K562 (cell line): ENCODE measurements at regions not wholly inside any gene's neighbourhood (a gene's known extent, or its start where the extent isn't known, plus 50 kb on each side); places are given as distances from the start of the nearest gene placed in this dataset.

ENCODE experiments used
- ATAC-seq: fragments of 200-7000 bp; cut with Tn5 transposase; 3 replicates; pipeline ENCODE4 v1.9.1; 2020; ENCODE audit warnings: moderate library complexity
- BruUV-seq: library from RNA; stranded (reverse); fragments of 400-500 nt; replicated peaks from 2 replicates; lab custom pipeline; 2021; lab: Mats Ljungman, UMichigan
- CTCF ChIA-PET: fragments of 300-600 bp; formaldehyde crosslinking; extraction: SDS; loops from one replicate; lab custom pipeline; 2021; ENCODE audit warnings: low intra/inter-chr PET ratio; lab: Yijun Ruan, JAX
- POLR2A ChIA-PET: fragments of 300-600, 350-650 bp; sonication (Branson Sonifier 250); formaldehyde crosslinking; extraction: SDS; loops from one replicate; lab custom pipeline; 2021; ENCODE audit warnings: antibody characterized with exemption, inconsistent platforms; lab: Yijun Ruan, JAX
- DNase-seq, 4 experiments: peaks; one replicate each; pipeline versions ENCODE4 v3.0.0 to v3.0.0-alpha.2; 2011 to 2018; ENCODE audit warnings: low spot score in 3 of 4, mixed read lengths in 3 of 4; ENCODE audit errors: extremely low read depth in 1 of 4
- FAIRE-seq: peaks from 2 replicates; lab custom pipeline; 2011; peaks lifted over from hg19 to GRCh38; lab: Jason Lieb, UNC
- H2AFZ ChIP-seq: 2 replicates; pipeline ENCODE4 v1.6.0; 2011; ENCODE audit warnings: low read depth, low read length, control low read depth, inconsistent platforms
- H3K27ac ChIP-seq: fragments of 200-600 bp; 3 replicates; pipeline ENCODE4 v1.8.0; 2011; ENCODE audit warnings: low read depth, mild to moderate bottlenecking, control low read depth, inconsistent platforms, low read length, moderate library complexity, mixed read lengths; ENCODE audit errors: extremely low read depth
- H3K27me3 ChIP-seq, 2 experiments: fragments of 300-600 bp in 1 of 2; 2 replicates in 1 of 2; 3 replicates in 1 of 2; pipeline versions ENCODE4 v1.6.0 to v1.8.0; 2011; ENCODE audit warnings: inconsistent platforms in 2 of 2, low read length in 2 of 2, mild to moderate bottlenecking in 1 of 2, mixed read lengths in 1 of 2, moderate library complexity in 1 of 2; ENCODE audit not compliant: control insufficient read depth in 2 of 2, insufficient read depth in 2 of 2
- H3K36me3 ChIP-seq: fragments of 300-600 bp; 3 replicates; pipeline ENCODE4 v1.8.0; 2011; ENCODE audit warnings: mild to moderate bottlenecking, low read length, inconsistent platforms; ENCODE audit not compliant: control insufficient read depth, insufficient read depth
- H3K4me1 ChIP-seq, 2 experiments: fragments of 200-600 bp in 1 of 2; replicated peaks in 1 of 2; 2 replicates in 1 of 2; 3 replicates in 1 of 2; pipeline versions ENCODE4 v1.5.1 to v1.8.0; 2011; ENCODE audit warnings: inconsistent platforms in 2 of 2, low read length in 2 of 2, mild to moderate bottlenecking in 1 of 2, mixed read lengths in 1 of 2, moderate library complexity in 1 of 2; ENCODE audit not compliant: control insufficient read depth in 2 of 2, insufficient read depth in 2 of 2
- H3K4me2 ChIP-seq: 2 replicates; pipeline ENCODE4 v1.6.1; 2011; ENCODE audit warnings: low read length, control low read depth, inconsistent platforms, mixed read lengths; ENCODE audit not compliant: insufficient read depth
- H3K4me3 ChIP-seq: fragments of 200-600 bp; sonication (generic), shearing (Covaris generic); 2 replicates; pipeline ENCODE4 v1.5.1; 2016; ENCODE audit warnings: control low read depth, inconsistent platforms
- H3K79me2 ChIP-seq: fragments of 200-600 bp; 3 replicates; pipeline ENCODE4 v1.8.0; 2011; ENCODE audit warnings: low read length, inconsistent platforms; ENCODE audit not compliant: control insufficient read depth, insufficient read depth
- H3K9ac ChIP-seq, 2 experiments: 2 replicates each; pipeline versions ENCODE4 v1.6.0 to v1.6.1; 2011; ENCODE audit warnings: low read depth in 2 of 2, low read length in 2 of 2, control low read depth in 1 of 2, inconsistent platforms in 1 of 2, mild to moderate bottlenecking in 1 of 2, mixed read lengths in 1 of 2; ENCODE audit not compliant: insufficient read depth in 1 of 2
- H3K9me1 ChIP-seq: one replicate; pipeline ENCODE4 v1.6.0; 2011; ENCODE audit warnings: inconsistent platforms, mild to moderate bottlenecking, low read length, moderate library complexity; ENCODE audit not compliant: control insufficient read depth, insufficient read depth
- H3K9me3 ChIP-seq: replicated peaks from 2 replicates; pipeline ENCODE4 v1.5.1; 2011; ENCODE audit warnings: low read depth, low read length, inconsistent platforms; ENCODE audit not compliant: control insufficient read depth, insufficient read depth
- H4K20me1 ChIP-seq: replicated peaks from 2 replicates; pipeline ENCODE4 v1.6.1; 2011; ENCODE audit warnings: low read length, inconsistent platforms, mixed read lengths; ENCODE audit not compliant: control insufficient read depth, insufficient read depth
- BDP1 ChIP-seq: IDR thresholded peaks from 3 replicates; pipeline ENCODE4 v1.6.1; 2011; ENCODE audit not compliant: insufficient read length, insufficient read depth
- EWSR1 ChIP-seq: fragments of 450-650 bp; IDR thresholded peaks from 2 replicates; pipeline ENCODE4 v1.6.1; 2018; ENCODE audit warnings: borderline replicate concordance, mild to moderate bottlenecking, low read depth, moderate library complexity; ENCODE audit not compliant: partially characterized antibody
- GABPB1 ChIP-seq: sonication (generic); formaldehyde crosslinking; IDR thresholded peaks from 2 replicates; pipeline ENCODE4 v1.8.0; 2022; ENCODE audit warnings: mild to moderate bottlenecking, missing genetic modification reagents
- GTF2A2 ChIP-seq: IDR thresholded peaks from 2 replicates; pipeline ENCODE4 v1.6.1; 2016; ENCODE audit warnings: mild to moderate bottlenecking, missing genetic modification characterization, missing compliant biosample characterization
- IRF9 ChIP-seq: fragments of 450-650 bp; IDR thresholded peaks from 2 replicates; pipeline ENCODE4 v1.6.1; 2016; ENCODE audit warnings: missing biosample characterization, missing genetic modification characterization
- KDM2B ChIP-seq: fragments of 250-450 bp; sonication (Bioruptor Pico); IDR thresholded peaks from 2 replicates; pipeline ENCODE4 v1.8.0; 2021; ENCODE audit warnings: mild to moderate bottlenecking, moderate library complexity
- KLF6 ChIP-seq: fragments of 250-450 bp; sonication (Bioruptor Pico); IDR thresholded peaks from 2 replicates; pipeline ENCODE4 v1.4.0; 2020; ENCODE audit warnings: mild to moderate bottlenecking, moderate library complexity, borderline replicate concordance
- MEF2A ChIP-seq: IDR thresholded peaks from 2 replicates; pipeline ENCODE4 v1.6.1; 2011; ENCODE audit warnings: low read depth, mild to moderate bottlenecking, low read length, moderate library complexity; ENCODE audit not compliant: control insufficient read depth
- NFIC ChIP-seq: fragments of 450-650 bp; IDR thresholded peaks from 2 replicates; pipeline ENCODE4 v1.6.1; 2017; ENCODE audit warnings: mild to moderate bottlenecking, inconsistent platforms
- RBM17 ChIP-seq: fragments of 200-400 bp; formaldehyde crosslinking; IDR thresholded peaks from 2 replicates; pipeline ENCODE4 v1.6.1; 2017; ENCODE audit warnings: low read depth, mild to moderate bottlenecking, low read length, borderline replicate concordance
- TCF3 ChIP-seq: sonication (generic); formaldehyde crosslinking; IDR thresholded peaks from 2 replicates; pipeline ENCODE4 v1.4.0; 2020; ENCODE audit warnings: mild to moderate bottlenecking, missing genetic modification reagents
- ZKSCAN1 ChIP-seq: fragments of 150-350 bp; IDR thresholded peaks from 2 replicates; pipeline ENCODE4 v1.6.1; 2016; ENCODE audit warnings: low read depth, low read length
- ZNF24 ChIP-seq: fragments of 450-650 bp; IDR thresholded peaks from 2 replicates; pipeline ENCODE4 v1.6.1; 2016
- ZNF384 ChIP-seq: IDR thresholded peaks from 2 replicates; pipeline ENCODE4 v1.6.1; 2012; ENCODE audit warnings: low read depth, low read length, improper control_type of control experiment
- ZNF589 ChIP-seq: fragments of 200-800 bp; sonication (Bioruptor generic); IDR thresholded peaks from 2 replicates; pipeline ENCODE4 v1.6.1; 2016; ENCODE audit warnings: low read depth, missing genetic modification characterization, missing compliant biosample characterization
- ZNF830 ChIP-seq: fragments of 250-450 bp; sonication (Bioruptor Pico); IDR thresholded peaks from 2 replicates; pipeline ENCODE4 v1.5.0; 2021; ENCODE audit warnings: mild to moderate bottlenecking
- WGBS: fragments of 100-300 bp; shearing (Covaris generic); methylation state at CpG from one replicate; pipeline ENCODE4 v1.1.6; 2016; ENCODE audit warnings: low coverage, mixed read lengths; ENCODE audit not compliant: insufficient coverage; ENCODE audit errors: missing lambda C conversion rate; 5-methylcytosine and 5-hydroxymethylcytosine counted together
- in situ Hi-C: fragments of 300-500 bp; cut with MboI; formaldehyde crosslinking; loops from 4 replicates; pipeline ENCODE4 v1.15.0; 2018; ENCODE audit warnings: inconsistent platforms, mixed read lengths
- intact Hi-C: fragments of 100-400 bp; cut with micrococcal nuclease; formaldehyde crosslinking; loops from 2 replicates; pipeline ENCODE4 v1.14.2; 2022
- TF ChIP-seq, protein P1 (sequence below): fragments of 250-450 bp; sonication (Bioruptor Pico); IDR thresholded peaks from 2 replicates; pipeline ENCODE4 v1.8.0; 2021; ENCODE audit warnings: moderate library complexity, mild to moderate bottlenecking, inconsistent platforms
- TF ChIP-seq, protein P2 (sequence below): sonication (generic); IDR thresholded peaks from 2 replicates; pipeline ENCODE4 v1.6.1; 2016

- no peaks in the 10 kb centered on the region for H3K9me1 ChIP-seq
- intact Hi-C loops (no loop called here), in situ Hi-C loops (no loop called here)
- H3K4me1 ChIP-seq, result no peaks in the 10 kb centered on the region
- H3K9ac ChIP-seq, result no peak overlapping the region
- POLR2A ChIA-PET, result no interaction called here
- no peak overlapping the region for H3K4me3 ChIP-seq
- H3K4me2 ChIP-seq, result no peak overlapping the region
- no peaks in the 10 kb centered on the region for H3K36me3 ChIP-seq
- ATAC-seq (no peak), FAIRE-seq (no peak), DNase-seq (no peak)
- no peaks in the 10 kb centered on the region for H3K79me2 ChIP-seq
- no peaks in the 10 kb centered on the region for H4K20me1 ChIP-seq
- TF ChIP-seq GABPB1 (CRISPR knock-in tag) (no peak), KLF6 (CRISPR knock-in tag) (no peak), RBM17 (no peak), TCF3 (no peak)
- TF ChIP-seq, protein P1, sequence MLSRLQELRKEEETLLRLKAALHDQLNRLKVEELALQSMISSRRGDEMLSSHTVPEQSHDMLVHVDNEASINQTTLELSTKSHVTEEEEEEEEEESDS (CRISPR knock-in tag), result no peak
- TF ChIP-seq, all 486 proteins: peak for 0
- no peaks in the 10 kb centered on the region for H3K27me3 ChIP-seq
- CTCF ChIA-PET, result no interaction called here
- no peak overlapping the region for H3K27ac ChIP-seq
- BruUV-seq, result no TSS peak
- 1% methylated on average over 5 of the region's 5 CpGs for WGBS
- no peaks in the 10 kb centered on the region for H3K9me3 ChIP-seq
- no peak overlapping the region for H2AFZ ChIP-seq
Observed at GRCh38 chr9:89980600-89980999, 375.8 kb downstream of the GADD45G start.

- BruUV-seq, result no TSS peak
- Histone ChIP-seq H3K9ac (no peak overlapping the region), H3K79me2 (no peaks in the 10 kb centered on the region), H2AFZ (no peak overlapping the region), H3K36me3 (no peaks in the 10 kb centered on the region), H3K4me1 (no peaks in the 10 kb centered on the region), H3K4me2 (no peak overlapping the region), H3K9me1 (no peaks in the 10 kb centered on the region), H3K9me3 (no peaks in the 10 kb centered on the region), H4K20me1 (no peaks in the 10 kb centered on the region), H3K4me3 (no peak overlapping the region), H3K27me3 (no peaks in the 10 kb centered on the region), H3K27ac (no peak overlapping the region)
- in situ Hi-C loops (no loop called here), intact Hi-C loops (no loop called here)
- POLR2A ChIA-PET, result no interaction called here
- no peak for ATAC-seq
- FAIRE-seq, result no peak
- WGBS, result 0% methylated on average over 2 of the region's 3 CpGs
- DNase-seq, result no peak
- CTCF ChIA-PET, result no interaction called here
- TF ChIP-seq KDM2B (CRISPR knock-in tag), result no peak
- no peak for TF ChIP-seq ZNF24
- no peak for TF ChIP-seq ZKSCAN1
- TF ChIP-seq ZNF589 (CRISPR knock-in tag), result no peak
- TF ChIP-seq MEF2A, result no peak
- no peak for TF ChIP-seq GTF2A2 (tag)
- no peak for TF ChIP-seq ZNF384
- TF ChIP-seq IRF9, result no peak
- no peak for TF ChIP-seq BDP1
- TF ChIP-seq, protein P2, sequence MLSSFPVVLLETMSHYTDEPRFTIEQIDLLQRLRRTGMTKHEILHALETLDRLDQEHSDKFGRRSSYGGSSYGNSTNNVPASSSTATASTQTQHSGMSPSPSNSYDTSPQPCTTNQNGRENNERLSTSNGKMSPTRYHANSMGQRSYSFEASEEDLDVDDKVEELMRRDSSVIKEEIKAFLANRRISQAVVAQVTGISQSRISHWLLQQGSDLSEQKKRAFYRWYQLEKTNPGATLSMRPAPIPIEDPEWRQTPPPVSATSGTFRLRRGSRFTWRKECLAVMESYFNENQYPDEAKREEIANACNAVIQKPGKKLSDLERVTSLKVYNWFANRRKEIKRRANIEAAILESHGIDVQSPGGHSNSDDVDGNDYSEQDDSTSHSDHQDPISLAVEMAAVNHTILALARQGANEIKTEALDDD, result no peak
- TF ChIP-seq NFIC, result no peak
- TF ChIP-seq EWSR1, result no peak
- TF ChIP-seq ZNF830, result no peak
Observed at GRCh38 chr9:89982016-89982415, 377.2 kb downstream of the GADD45G start.
